ENCODE measurements at regions not wholly inside any gene's neighbourhood (a gene's known extent, or its start where the extent isn't known, plus 50 kb on each side); places are given as distances from the start of the nearest gene placed in this dataset.
"Not testable (repeated sequence)": the region's sequence is repeated elsewhere in the genome, so short reads cannot be mapped to it uniquely, and the experiment has no call there.

DNA sequence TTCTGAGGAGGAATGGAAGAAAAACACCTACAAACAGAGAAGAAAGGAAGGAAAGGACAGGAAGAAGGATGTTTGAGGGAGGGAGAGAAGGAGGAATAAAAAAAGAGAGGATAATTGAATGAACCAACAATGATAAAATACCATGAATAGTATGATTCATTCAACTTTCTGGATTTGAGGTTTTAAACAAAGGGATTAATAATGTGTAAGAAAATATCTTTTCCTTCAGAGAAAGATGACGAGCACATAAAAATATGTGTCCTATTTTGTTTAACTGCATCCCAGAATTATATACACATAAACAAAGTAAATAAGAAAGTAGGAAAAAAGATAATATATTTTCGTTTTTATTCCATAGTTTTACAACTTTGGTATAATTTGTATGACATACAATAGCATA is 1380.4 kb downstream of the STIM2 start:
- no peak for DNase-seq

DNA sequence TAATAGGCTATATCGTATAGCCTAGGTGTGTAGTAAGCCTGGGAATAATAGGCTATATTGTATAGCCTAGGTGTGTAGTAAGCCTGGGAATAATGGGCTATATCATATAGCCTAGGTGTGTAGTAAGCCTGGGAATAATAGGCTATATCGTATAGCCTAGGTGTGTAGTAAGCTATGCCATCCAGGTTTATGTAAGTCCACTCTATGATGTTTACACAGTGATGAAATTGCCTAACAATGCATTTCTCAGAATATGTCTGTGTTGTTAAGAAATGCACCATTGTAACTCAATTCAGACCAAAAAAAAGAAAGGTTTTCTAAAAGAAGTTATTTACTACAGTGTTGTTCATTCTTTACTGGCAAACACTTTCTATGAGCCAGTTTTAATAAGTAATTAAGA is 1387.2 kb downstream of the STIM2 start:
- no peak for DNase-seq

DNA sequence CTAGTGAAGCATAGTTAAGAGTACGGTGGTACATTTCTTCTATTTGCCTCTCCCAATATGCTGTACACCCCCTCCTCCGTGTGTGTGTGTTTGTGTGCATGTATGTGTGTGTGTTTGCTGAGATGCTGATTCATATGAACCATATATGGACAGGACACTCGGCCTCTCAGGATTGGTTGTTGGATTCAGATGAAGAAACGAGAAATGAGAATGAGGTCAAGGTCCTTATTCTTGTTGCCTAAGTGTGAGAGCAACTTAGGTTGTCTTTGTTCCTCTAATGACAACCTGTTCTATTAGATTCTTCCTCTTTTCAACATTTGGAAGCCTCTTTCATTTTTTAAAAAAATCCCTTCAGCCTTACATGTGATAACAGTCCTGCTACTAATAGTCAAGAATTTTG is 1387.6 kb downstream of the STIM2 start:
- no peak for DNase-seq

DNA sequence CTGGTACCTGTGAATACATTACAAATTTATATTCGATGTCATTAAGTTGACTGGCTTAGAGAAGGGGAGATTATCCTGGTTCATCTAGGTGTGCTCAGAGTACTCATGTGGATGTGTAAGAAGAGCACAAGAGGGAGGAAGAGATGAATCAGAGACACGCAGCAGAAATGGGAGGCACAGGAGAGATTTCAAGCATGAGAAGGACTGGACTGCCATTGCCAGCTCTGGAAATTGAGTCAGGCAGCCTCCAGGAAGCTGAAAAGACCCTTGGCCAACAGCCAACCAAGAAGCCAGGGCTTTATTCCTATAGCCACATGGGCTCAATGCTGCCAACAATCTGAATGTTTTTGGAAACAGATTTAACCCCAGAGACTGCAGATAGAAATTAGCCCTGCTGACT is 1390.0 kb downstream of the STIM2 start:
- no peak for DNase-seq

DNA sequence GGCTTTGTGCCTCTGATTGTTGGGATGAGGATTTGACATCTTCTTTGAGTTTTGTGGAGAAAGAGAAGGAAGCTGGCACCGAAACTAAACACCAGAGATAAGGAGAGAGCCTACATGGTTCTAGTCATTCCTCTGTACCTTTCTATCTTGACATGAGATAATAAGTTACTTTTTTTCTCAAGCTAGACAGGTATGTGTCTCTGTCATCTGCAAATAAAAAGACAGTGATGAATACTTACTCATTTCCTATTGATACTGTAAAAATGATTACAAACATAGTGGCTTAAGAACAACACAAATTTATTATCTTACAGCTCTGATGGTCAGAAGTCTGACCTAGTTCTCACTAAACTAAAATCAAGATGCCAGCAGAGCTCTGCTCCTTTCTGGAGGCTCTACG is 1391.2 kb downstream of the STIM2 start:
- no peak for DNase-seq

DNA sequence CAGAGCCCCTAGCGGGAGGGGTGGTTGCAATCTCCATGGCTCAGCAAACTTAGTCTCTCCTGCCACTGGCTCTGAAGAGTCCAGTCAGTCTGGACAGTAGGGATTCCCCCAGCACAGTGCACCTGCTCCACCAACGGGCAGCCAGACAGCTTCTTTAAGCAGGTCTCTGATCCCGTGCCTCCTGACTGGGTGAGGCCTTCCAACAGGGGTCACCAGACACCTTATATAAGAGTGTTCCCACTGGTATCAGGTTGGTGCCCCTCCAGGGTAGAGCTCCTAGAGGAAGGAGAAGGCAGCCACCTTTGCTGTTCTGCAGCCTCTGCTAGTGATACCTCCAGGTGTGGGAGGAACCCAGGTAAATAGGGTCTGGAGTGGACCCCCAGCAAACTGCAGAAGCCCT is 1393.4 kb downstream of the STIM2 start:
- DNase-seq = no peak

DNA sequence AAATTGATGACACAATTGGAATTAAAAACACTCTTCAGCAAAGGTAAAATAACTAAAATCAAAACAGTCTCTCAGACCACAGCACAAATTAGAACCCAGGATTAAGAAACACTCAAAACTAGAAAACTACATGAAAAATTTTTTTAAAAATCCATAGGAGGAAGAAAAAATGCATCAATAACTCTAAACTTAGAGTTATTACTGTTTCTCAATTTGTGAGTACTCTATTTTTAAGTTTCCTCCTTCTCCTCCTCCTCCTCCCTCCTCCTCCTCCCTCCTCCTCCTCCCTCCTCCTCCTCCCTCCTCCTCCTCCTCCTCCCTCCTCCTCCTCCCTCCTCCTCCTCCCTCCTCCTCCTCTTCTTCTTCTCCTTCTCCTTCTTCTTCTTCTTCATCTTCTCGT is 1395.7 kb downstream of the STIM2 start:
- DNase-seq = no peak

DNA sequence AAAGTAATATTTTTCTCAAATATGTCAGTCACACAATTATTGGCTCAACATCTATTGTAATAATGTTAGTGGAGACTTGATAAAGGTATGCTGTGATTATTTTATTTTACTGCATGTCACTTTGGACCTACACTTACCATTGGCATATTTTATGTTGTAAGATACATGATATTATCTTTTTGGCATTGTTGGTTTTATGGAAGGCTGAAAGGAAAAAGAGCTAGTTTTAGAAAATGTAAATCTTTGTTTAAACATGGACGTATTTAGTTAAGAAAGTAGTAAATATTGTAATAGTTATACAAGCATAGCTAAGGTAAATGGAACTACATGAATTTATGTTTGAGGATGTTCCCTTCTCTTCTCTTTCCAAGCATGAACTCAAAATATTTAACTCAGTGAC is 1399.3 kb downstream of the STIM2 start:
- no peak for DNase-seq

DNA sequence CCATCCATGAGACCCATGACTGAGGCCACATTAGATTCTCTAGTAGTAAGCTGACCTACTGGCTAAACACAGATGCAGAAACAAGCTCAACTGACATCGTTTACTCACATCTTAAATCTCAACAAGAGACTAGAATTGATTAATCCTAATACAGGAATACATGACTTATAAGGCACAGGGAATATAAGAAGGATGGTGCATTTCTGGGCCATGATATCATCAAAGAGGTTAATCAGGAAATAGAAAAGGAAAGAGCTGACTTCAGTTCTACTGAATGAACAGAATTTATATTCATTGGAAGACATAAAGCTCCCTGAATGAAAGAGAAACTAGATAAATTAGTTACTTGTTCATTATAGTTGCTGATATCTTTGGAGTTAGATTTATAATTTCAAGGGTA is 1406.5 kb downstream of the STIM2 start:
- no peak for DNase-seq

DNA sequence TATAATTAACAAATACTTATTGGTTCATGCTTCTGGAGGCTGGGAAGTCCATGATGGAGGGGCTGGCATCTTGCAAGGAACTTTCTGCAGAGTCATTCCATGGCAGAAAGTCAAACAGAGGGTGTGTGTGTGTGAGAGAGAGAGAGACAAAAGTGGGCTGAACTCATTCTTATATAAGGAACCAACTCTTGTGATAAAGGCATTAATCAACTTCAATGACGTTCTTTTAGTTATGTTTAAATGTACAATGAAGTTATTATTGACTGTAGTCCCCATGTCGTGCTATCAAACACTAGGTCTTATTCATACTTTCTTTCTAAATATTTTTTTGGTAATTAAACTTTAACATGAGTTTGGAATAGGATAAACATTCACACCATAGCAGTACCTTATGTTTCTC is 1408.8 kb downstream of the STIM2 start:
- no peak for DNase-seq

DNA sequence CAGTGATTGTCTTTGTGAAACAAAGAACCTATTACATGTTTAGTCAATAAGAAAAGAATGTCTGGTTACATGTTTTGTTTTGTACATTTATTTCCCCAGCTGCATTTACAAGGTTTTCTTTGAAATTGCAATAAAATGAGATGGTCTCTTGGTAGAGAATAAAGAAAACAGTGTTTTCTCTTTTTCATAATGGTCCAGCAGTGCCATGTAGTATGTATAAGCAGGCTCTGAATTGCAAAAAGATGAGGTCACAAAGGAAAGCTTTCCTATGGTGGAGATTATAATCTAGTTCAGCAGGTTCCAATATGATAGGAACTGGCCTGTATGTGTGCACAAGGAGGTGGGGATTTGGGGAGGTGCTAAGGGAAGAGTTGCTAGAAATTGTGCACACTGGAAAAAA is 1417.3 kb downstream of the STIM2 start:
- DNase-seq = no peak

DNA sequence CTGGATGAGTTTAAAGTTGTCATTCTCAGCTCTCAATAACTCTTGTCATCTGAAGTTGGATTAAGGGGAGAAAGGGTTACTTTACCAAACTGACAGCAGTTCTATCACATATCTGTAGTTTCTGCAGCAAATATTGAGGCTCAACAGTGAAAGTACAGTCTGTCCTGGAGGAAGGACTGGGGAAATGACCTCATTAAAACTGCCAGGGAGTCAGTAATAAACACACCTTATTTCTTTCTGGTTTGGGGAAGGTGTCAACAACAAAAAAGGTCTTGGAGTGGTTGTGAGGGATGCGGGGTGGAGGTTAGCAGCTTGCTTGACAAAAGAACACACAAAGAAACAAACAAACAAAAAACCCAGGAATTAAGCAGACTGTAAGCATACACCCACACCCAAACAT is 1418.0 kb downstream of the STIM2 start:
- no peak for DNase-seq

DNA sequence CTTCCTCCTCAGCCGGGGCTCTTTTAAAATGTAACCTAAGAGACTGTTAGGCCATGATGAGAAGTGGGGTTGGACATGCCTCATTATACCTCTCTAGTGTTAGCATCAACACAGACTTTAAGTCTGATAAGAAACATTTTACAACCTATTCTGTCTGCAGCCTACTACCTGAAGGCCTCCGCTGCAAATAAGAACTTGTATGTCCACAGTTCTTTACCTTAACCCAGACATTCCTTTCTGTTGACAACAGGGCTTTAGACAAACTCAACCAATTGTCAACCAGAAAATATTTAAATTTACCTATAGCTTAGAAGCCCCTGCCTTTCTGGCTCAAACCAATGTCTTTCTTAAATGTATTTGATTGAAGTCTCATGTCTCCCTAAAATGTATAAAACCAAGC is 1418.6 kb downstream of the STIM2 start:
- no peak for DNase-seq

DNA sequence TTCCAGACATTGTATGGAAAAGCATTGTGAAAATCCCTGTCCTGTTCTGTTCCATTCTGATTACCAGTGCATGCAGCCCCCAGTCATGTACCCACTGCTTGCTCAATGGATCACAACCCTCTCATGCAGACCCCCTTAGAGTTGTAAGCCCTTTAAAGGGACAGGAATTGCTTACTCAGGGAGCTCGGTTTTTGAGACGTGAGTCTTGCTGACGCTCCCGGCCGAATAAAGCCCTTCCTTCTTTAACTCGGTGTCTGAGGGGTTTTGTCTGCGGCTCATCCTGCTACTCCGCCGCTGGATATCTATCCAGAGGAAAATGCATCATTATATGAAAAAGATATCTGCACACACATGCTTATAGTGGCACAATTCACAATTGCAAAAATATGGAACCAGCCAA is 1425.6 kb downstream of the STIM2 start:
- DNase-seq = not testable (repeated sequence)

DNA sequence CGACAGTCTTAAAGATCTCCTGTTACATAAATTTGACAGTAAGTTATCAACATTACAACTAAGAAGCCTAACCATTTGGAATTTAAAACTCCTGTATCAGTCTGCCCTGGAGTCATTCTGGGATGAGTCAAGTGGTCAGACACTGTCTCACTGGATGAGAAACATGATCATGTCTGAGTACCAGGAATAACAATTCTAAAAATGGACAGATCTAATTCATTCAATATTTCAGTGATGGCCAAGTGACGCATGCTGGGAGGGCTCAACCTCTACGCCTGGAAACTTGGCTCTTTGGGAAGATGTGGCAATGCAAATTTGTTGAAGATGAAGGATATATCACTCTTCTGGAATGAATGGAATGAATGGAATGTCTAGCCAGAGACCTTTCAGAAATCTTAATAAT is 1427.2 kb downstream of the STIM2 start:
- DNase-seq = no peak

DNA sequence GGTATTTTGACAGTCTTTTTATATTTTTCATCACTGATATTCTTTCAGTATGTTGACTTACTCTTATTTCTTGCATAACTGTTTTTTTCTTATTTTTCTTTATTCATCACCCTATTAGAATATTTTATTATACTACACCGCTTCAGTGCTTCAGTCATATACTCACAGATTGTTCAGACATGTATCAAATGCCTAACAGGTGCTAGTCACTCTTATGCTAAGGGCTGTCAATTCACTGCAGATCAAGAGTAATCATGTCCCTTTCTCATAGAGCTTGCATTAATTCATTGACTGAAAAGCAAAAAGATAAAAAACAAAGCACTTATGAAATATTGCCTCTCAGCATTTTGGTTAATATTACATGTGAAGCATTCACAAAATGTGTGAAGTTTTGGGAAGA is 1435.6 kb downstream of the STIM2 start:
- no peak for DNase-seq

DNA sequence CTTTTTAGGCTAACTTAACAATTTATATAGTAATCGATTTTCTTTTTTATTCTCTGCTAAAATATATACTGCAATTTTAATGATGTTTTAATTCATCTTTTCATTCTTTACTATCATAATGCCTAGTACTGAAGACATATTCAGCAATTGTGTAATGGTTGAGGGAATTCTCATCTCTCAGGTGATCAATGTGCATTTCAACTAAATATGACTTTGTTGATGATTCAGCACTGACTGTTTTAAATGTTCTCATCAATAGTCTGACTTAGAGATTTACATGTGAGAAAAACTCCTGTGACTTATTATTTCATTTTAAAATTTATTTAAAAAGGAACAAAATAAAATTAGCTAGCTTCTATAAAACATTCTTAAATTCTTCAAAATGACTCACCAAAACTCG is 1450.3 kb downstream of the STIM2 start:
- no peak for DNase-seq

DNA sequence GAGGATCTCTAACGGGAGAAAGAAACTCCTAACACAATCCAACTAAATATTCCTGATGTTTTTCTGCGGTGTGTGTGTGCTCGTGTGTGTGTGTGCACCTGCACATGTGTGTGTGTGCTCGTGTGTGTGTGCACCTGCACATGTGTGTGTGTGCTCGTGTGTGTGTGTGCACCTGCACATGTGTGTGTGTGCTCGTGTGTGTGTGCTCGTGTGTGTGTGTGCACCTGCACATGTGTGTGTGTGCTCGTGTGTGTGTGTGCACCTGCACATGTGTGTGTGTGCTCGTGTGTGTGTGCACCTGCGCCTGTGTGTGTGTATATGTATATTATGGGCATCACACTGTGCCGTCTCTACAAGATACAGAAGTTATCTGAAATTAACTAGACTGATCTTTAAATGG is 1451.9 kb downstream of the STIM2 start:
- not testable (repeated sequence) for DNase-seq

DNA sequence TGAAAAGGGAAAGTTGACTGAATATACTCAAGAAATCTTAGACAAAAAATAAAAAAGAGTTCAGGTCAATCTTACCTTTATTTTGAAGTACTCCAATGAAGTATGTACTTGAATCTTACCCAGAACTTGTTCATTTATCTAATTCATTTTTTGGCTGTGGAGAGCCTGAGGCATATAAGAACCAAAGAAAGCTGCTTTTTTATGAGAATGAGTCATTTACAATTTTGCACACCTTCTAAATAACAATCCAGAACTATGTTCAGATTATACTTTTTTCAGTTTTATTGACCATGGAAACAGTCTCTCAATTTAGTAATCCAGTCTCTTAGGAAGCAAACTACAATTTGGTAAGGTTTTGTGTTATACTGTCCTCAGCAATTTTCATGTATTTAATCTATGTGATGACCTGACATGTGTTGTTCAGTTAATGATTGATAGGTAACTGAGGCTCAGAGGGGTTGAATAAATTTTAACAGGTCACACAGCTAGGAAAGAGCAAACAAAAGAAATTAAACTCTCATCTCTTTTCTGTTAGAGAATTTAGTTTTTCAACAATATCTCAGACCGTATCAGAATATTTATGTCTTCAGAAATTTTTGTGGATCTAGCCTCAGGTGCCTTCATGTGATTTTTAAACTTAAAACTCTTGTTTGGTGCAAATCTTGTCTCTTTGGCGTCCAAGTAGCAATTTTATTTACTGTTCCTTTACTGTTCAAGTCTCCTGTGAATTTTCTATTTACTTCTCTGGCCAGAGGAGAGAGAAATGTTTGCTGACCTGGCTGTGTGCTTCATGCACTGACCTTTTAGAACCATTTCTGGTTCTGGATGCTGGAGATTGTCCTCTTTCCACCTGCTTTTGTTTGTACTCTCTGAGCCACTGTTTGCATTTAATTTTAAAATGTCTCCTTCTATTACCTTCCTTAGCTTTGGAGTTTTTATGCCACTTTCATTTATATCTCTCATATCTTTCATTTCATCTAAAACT is 1453.4 kb downstream of the STIM2 start:
- DNase-seq = no peak

DNA sequence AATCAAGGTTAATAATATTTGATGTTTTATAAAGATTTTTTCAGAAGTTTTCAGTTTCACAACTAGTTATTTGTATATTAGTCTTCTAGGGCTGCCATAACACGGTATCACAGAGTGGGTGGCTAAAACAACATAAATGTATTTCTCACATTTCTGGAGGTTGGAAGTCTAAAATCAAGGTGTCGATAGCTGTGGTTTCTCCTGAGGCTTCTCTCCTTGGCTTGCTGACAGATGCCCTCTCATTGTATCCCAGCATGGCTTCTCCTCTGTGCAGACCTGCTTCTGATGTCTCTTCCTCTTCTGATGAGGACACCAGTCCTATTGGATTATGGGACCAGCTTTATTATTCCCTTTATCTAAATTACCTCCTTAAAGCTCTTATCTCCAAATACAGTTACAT is 1456.6 kb downstream of the STIM2 start:
- DNase-seq = no peak

DNA sequence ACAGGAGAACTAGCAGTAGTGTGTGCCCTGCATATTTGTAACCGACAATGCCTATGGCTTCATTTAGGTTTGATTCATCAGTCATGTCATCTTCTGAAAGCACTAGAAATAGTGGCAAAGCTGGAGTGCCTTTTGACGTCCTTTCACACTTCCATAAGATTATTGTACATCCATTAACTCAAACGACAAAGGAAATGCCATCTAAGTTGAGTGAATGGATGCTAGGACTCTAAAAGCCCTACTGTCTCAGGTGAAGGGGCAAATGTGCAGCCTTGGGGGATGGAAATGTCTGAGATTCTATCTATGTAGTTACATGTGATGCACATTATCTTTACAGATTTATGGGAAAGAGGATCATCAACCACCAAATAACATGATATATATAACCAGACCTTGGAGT is 1473.6 kb downstream of the STIM2 start:
- DNase-seq = no peak

DNA sequence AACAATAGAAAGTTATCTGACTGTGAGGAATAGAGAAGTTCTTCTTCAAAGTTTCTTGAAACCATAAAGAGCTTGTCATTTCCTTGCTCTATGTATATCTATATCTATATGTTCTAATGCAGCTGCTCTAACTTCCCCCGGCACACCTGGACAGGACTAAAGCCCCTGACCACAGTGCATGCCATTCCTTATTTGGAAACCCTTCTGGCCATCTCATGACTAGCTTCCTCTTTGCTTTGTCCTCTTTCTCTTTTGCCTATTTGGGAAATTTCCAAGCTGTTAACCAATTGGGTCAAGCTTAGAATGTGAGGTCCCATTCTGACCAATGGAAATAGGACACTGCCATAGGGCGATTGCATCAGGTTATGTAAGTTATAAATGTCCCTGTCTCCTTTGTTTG is 1481.1 kb downstream of the STIM2 start:
- DNase-seq = no peak

DNA sequence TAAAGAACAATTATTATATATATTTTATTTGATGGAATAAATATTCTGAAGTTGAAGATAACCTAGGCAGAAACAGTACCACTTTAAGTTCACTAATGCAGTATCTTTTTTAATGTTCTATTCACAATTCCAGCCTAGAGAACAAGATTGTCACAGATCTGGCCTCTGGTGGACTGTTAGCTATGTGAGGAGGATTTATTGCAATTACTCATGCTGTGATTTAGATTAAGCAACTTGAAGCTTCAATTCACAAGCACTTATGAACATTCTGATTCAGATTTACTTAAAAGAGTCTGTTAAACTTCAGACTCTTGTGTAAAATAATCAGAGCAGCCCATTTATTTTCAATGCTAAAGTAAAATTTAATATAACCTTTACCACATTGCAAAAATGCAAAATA is 1489.8 kb downstream of the STIM2 start:
- DNase-seq = no peak

DNA sequence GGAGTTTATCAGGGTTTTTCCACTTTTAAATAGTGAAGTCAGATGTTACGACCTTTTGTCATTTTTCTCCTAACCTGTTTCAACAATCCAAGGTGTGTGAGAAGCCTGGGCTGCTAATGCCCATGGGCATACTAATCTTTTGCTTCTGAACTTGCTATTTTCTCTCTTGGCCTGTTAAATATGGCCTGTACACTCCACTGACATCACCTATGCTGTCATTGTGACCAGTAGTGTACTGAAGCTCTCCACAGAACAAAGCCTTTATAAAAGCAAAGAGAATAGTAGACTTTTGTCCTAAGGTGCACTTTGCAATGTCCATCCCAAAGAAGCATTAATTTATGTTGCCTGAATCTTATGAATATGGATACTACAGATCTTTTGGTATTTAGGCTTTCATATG is 1490.5 kb downstream of the STIM2 start:
- no peak for DNase-seq

DNA sequence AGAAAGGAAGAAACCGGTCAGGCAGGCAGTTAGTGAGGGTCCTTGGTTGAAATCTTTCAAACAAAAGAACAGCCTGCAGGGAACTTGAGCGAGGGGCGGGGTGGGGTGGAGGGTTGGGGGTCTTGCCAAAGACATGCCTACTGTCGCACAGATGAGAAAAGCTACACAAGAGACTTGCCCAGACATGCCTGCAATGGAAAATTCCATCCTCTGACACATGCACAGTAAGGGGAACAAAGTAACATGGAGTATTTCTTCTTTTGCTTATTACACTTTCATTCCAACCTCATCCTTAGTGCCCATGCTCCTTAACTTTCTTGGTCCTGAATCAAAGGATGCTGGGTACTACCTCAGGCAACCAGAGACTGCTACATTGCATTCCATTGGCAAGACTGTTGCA is 1491.2 kb downstream of the STIM2 start:
- DNase-seq = no peak
